Suprapubic skin (tissue), 3 donors: ENCODE measurements at regions not wholly inside any gene's neighbourhood (a gene's known extent, or its start where the extent isn't known, plus 50 kb on each side); places are given as distances from the start of the nearest gene placed in this dataset.

Source experiments
- CTCF ChIP-seq, 2 donors: fragments of 200-600 bp in 1 of 2; fragments of 450-650 bp in 1 of 2; sonication (generic) in 1 of 2; IDR thresholded peaks; one replicate each; pipeline ENCODE4 v1.5.1; 2016 to 2019; ENCODE audit warnings: antibody characterized with exemption in 2 of 2, mild to moderate bottlenecking in 1 of 2, moderate library complexity in 1 of 2
- EP300 ChIP-seq: sonication (generic); formaldehyde crosslinking; IDR thresholded peaks from one replicate; pipeline ENCODE4 v1.6.1; 2017; ENCODE audit warnings: antibody characterized with exemption
- POLR2A ChIP-seq, 2 donors: fragments of 450-650 bp; IDR thresholded peaks; one replicate each; pipeline ENCODE4 v1.6.1; 2017; ENCODE audit warnings: antibody characterized with exemption in 2 of 2, mild to moderate bottlenecking in 2 of 2, moderate library complexity in 2 of 2

- TF ChIP-seq CTCF (IDR thresholded peaks at IDR 0.05) = no peak
- no peak for TF ChIP-seq POLR2A (IDR thresholded peaks at IDR 0.05)
- TF ChIP-seq EP300 = no peak
These were observed 165.6 kb upstream of the LINGO1 start for GRCh38 chr15:77798151-77798835.
